Neural cell (in vitro differentiated cells): ENCODE measurements at regions not wholly inside any gene's neighbourhood (a gene's known extent, or its start where the extent isn't known, plus 50 kb on each side); places are given as distances from the start of the nearest gene placed in this dataset.

Experiments
- TF ChIP-seq, protein P1 (sequence below): fragments of 450-650 bp; IDR thresholded peaks from 2 replicates; pipeline ENCODE4 v1.5.1; 2014; ENCODE audit warnings: antibody characterized with exemption, mild to moderate bottlenecking, moderate library complexity; ENCODE audit not compliant: poor library complexity, severe bottlenecking
- TF ChIP-seq, protein P2 (sequence below): IDR thresholded peaks from 2 replicates; pipeline ENCODE4 v1.6.1; 2012; ENCODE audit warnings: borderline replicate concordance

DNA sequence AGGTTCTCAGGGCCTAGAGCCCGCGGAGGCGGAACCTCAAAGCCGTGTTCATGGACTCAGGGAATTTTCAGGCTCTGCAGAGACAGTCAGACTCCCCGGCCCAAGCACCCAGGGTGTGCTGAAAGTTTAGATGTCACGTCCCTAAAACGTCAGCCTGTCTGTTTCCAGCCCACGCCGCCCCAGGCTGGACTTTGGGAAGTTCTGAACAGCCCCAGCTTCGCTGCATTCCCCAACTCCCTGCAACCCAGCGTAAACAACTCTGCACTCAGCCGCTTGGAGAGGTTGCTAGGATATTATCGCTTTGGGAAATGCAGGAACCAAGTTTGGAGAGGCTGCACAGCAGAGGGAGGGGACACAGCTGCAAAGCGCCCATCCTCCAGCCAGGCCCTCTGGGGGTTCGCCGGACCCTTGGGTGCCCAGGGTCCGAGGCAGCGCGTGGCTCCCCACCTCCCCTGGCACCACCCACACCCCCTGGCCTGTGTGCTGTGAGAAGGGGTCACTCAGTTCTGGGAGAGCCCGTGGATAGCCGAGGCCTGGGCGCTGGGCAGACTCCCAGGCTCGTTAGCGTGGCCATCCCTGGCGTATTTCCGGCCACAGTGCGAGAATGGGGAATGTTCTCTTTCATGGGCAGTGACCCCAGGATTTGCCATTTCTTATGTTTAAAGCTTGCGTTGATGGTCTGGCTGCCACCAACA, 120.5 kb upstream of the FGF3 start:
- TF ChIP-seq, protein P1, sequence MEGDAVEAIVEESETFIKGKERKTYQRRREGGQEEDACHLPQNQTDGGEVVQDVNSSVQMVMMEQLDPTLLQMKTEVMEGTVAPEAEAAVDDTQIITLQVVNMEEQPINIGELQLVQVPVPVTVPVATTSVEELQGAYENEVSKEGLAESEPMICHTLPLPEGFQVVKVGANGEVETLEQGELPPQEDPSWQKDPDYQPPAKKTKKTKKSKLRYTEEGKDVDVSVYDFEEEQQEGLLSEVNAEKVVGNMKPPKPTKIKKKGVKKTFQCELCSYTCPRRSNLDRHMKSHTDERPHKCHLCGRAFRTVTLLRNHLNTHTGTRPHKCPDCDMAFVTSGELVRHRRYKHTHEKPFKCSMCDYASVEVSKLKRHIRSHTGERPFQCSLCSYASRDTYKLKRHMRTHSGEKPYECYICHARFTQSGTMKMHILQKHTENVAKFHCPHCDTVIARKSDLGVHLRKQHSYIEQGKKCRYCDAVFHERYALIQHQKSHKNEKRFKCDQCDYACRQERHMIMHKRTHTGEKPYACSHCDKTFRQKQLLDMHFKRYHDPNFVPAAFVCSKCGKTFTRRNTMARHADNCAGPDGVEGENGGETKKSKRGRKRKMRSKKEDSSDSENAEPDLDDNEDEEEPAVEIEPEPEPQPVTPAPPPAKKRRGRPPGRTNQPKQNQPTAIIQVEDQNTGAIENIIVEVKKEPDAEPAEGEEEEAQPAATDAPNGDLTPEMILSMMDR, result no peak
- TF ChIP-seq, protein P2, sequence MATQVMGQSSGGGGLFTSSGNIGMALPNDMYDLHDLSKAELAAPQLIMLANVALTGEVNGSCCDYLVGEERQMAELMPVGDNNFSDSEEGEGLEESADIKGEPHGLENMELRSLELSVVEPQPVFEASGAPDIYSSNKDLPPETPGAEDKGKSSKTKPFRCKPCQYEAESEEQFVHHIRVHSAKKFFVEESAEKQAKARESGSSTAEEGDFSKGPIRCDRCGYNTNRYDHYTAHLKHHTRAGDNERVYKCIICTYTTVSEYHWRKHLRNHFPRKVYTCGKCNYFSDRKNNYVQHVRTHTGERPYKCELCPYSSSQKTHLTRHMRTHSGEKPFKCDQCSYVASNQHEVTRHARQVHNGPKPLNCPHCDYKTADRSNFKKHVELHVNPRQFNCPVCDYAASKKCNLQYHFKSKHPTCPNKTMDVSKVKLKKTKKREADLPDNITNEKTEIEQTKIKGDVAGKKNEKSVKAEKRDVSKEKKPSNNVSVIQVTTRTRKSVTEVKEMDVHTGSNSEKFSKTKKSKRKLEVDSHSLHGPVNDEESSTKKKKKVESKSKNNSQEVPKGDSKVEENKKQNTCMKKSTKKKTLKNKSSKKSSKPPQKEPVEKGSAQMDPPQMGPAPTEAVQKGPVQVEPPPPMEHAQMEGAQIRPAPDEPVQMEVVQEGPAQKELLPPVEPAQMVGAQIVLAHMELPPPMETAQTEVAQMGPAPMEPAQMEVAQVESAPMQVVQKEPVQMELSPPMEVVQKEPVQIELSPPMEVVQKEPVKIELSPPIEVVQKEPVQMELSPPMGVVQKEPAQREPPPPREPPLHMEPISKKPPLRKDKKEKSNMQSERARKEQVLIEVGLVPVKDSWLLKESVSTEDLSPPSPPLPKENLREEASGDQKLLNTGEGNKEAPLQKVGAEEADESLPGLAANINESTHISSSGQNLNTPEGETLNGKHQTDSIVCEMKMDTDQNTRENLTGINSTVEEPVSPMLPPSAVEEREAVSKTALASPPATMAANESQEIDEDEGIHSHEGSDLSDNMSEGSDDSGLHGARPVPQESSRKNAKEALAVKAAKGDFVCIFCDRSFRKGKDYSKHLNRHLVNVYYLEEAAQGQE, result no peak
